ENCODE measurements at regions not wholly inside any gene's neighbourhood (a gene's known extent, or its start where the extent isn't known, plus 50 kb on each side); places are given as distances from the start of the nearest gene placed in this dataset.

GRCh38 chr9:109585796-109586195 is 87.7 kb upstream of the PTPN3 start:
- DNase-seq, result no peak
- Histone ChIP-seq H3K27ac (no peak overlapping the region), H3K36me3 (no peaks in the 10 kb centered on the region), H3K4me1 (no peaks in the 10 kb centered on the region), H3K27me3 (replicated peaks in 1 of 7) (peaks cover 0 to 11% (median 0%) of the 10 kb centered on the region in 7 donors), H3K9me3 (peaks cover 0 to 8% (median 0%) of the 10 kb centered on the region in 8 donors), H3K4me3 (no peak overlapping the region)
- 69 to 79% (median 76%) methylated on average over 7 of the region's 7 CpGs for WGBS, 5 donors
- intact Hi-C loops (cut with DNase I; ENCODE audit: low total_unique reads), result no loop called here
- TF ChIP-seq POLR2AphosphoS5 (IDR thresholded peaks at IDR 0.05), result no peak
- no peak for TF ChIP-seq POLR2A (IDR thresholded peaks at IDR 0.05)
- TF ChIP-seq CTCF (IDR thresholded peaks at IDR 0.05 in 8 of 11, conservative IDR thresholded peaks at IDR 0.05 in 3 of 11), result no peak

DNA sequence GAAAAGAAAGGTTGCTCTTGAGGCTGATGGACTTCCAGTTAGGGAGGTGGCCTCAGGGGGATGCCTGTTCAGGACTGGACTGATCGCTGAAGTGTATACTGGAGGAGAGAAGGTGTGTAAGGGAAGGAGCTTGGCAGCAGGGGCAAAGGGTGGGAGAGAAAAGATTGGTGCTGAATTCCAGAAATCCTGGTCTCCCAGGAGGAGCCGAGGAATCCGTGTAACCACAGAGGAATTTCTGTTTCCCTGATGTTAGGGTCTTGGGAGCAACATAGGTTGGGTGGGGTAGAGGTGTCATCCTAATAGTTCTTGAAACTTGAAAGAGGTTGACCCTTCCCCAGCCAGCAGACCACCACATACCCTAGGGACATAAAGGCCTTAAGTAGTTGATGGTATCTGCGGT is 88.9 kb upstream of the PTPN3 start:
- Histone ChIP-seq H3K4me3 (no peak overlapping the region), H3K27me3 (replicated peaks in 1 of 7) (peaks cover 0 to 15% (median 0%) of the 10 kb centered on the region in 7 donors), H3K27ac (no peak overlapping the region), H3K36me3 (no peaks in the 10 kb centered on the region), H3K9me3 (peaks cover 0 to 8% (median 0%) of the 10 kb centered on the region in 8 donors), H3K4me1 (no peaks in the 10 kb centered on the region)
- DNase-seq, result no peak
- WGBS, 5 donors, result 79 to 92% (median 87%) methylated on average over 4 of the region's 4 CpGs
- intact Hi-C loops (cut with DNase I; ENCODE audit: low total_unique reads), result no loop called here
- TF ChIP-seq POLR2AphosphoS5 (IDR thresholded peaks at IDR 0.05), result no peak
- TF ChIP-seq POLR2A (IDR thresholded peaks at IDR 0.05), result no peak
- TF ChIP-seq CTCF (IDR thresholded peaks at IDR 0.05 in 8 of 11, conservative IDR thresholded peaks at IDR 0.05 in 3 of 11), result no peak

DNA sequence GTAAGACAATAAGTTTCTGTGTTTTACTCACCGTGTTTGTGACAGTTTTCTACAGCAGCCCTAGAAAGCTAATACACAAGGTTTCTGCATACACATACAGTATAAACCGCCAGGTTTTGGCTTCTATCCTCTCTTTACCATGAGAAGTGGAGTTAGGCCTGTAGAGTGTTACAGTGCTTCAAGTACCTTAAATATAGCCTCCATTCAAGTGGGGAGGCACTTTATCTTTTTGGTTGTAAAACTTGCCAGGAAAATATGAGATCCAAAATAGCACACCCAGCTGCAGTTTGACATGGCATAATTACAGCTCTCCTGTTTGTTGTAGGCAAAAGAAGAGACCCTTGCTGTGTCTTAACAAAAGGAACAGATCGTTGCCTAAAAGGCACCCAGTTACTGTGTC is 90.3 kb upstream of the PTPN3 start:
- intact Hi-C loops (cut with DNase I; ENCODE audit: low total_unique reads), result no loop called here
- Histone ChIP-seq H3K27ac (no peak overlapping the region), H3K36me3 (no peaks in the 10 kb centered on the region), H3K27me3 (replicated peaks in 1 of 7) (peaks cover 0 to 15% (median 0%) of the 10 kb centered on the region in 7 donors), H3K4me1 (no peaks in the 10 kb centered on the region), H3K9me3 (peaks cover 0 to 8% (median 0%) of the 10 kb centered on the region in 8 donors), H3K4me3 (no peak overlapping the region)
- DNase-seq, result no peak
- WGBS, 5 donors, result 80 to 89% (median 84%) methylated on average over 3 of the region's 3 CpGs
- TF ChIP-seq POLR2AphosphoS5 (IDR thresholded peaks at IDR 0.05), result no peak
- no peak for TF ChIP-seq CTCF (IDR thresholded peaks at IDR 0.05 in 8 of 11, conservative IDR thresholded peaks at IDR 0.05 in 3 of 11)
- no peak for TF ChIP-seq POLR2A (IDR thresholded peaks at IDR 0.05)

GRCh38 chr9:109590966-109591365 is 92.9 kb upstream of the PTPN3 start:
- intact Hi-C loops (cut with DNase I; ENCODE audit: low total_unique reads), result no loop called here
- Histone ChIP-seq H3K9me3 (peaks cover 0 to 8% (median 0%) of the 10 kb centered on the region in 8 donors), H3K27me3 (replicated peaks in 1 of 7) (peaks cover 0 to 15% (median 0%) of the 10 kb centered on the region in 7 donors), H3K27ac (no peak overlapping the region), H3K4me3 (no peak overlapping the region), H3K36me3 (no peaks in the 10 kb centered on the region), H3K4me1 (no peaks in the 10 kb centered on the region)
- no peak for DNase-seq
- TF ChIP-seq CTCF (IDR thresholded peaks at IDR 0.05 in 8 of 11, conservative IDR thresholded peaks at IDR 0.05 in 3 of 11), result no peak
- TF ChIP-seq POLR2AphosphoS5 (IDR thresholded peaks at IDR 0.05), result no peak
- TF ChIP-seq POLR2A (IDR thresholded peaks at IDR 0.05), result no peak
- WGBS, 5 donors, result 41 to 58% (median 47%) methylated on average over 1 to 5 of the region's 5 CpGs

All from spleen (tissue), 11 donors.